ENCODE measurements at regions not wholly inside any gene's neighbourhood (a gene's known extent, or its start where the extent isn't known, plus 50 kb on each side); places are given as distances from the start of the nearest gene placed in this dataset.

DNA sequence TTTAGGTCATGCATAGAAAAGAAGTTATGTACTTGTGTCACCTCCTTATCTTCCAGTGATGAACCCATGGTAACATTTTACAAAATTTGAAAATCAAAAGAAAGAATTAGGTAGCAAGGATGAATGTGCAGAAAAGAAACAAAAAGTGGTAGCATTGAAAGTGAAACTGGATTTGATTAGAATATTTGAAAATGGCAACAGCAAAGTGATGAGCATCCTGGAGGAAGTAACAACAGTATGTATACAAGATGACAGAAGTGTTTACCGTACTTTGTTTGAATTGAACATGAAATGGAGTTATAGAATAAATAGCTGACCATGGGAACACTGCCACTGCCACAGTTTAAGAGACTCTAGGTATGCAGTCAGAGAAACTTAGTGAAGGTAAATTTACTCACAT lies 1313.1 kb downstream of the CDH11 start:
- Histone ChIP-seq H3K9me3 (replicated peaks; ENCODE audit: control insufficient read depth, insufficient read depth, low read length) (no peaks in the 10 kb centered on the region), H3K9ac (ENCODE audit: control insufficient read depth, insufficient read depth, low read length) (no peak overlapping the region), H4K20me1 (ENCODE audit: control insufficient read depth, insufficient read depth) (no peaks in the 10 kb centered on the region), H3K4me1 (ENCODE audit: control insufficient read depth, insufficient read depth, low read length) (no peaks in the 10 kb centered on the region), H3K36me3 (ENCODE audit: control insufficient read depth in 2 of 2, insufficient read depth in 2 of 2, low read length in 1 of 2) (no peaks in the 10 kb centered on the region), H3K4me2 (ENCODE audit: control insufficient read depth, insufficient read depth) (no peak overlapping the region), H3K79me2 (ENCODE audit: control insufficient read depth, insufficient read depth, low read length) (no peaks in the 10 kb centered on the region), H3K27me3 (replicated peaks in 1 of 2; ENCODE audit: control insufficient read depth in 2 of 2, insufficient read depth in 2 of 2, low read length in 1 of 2) (no peaks in the 10 kb centered on the region), H2AFZ (ENCODE audit: control insufficient read depth, low read depth, low read length) (no peak overlapping the region), H3K27ac (ENCODE audit: control insufficient read depth, insufficient read depth) (no peak overlapping the region), H3K4me3 (no peak overlapping the region)
- intact Hi-C loops (cut with micrococcal nuclease; ENCODE audit: unreplicated experiment) (no loop called here), in situ Hi-C loops (cut with MboI) (no loop called here)
- ATAC-seq (no peak), FAIRE-seq (no peak), DNase-seq (ENCODE audit: low read depth, low spot score) (no peak)
- ChIA-PET SMC1A (ENCODE audit: uncharacterized antibody, unreplicated experiment) (no interaction called here), RAD21 (ENCODE audit: unreplicated experiment) (no interaction called here), CTCF (no interaction called here), POLR2A (no interaction called here)
- BruUV-seq (replicated peaks) = no TSS peak
- no peak for TF ChIP-seq PML (IDR thresholded peaks at IDR 0.05; ENCODE audit: low read length)
- TF ChIP-seq CEBPB (IDR thresholded peaks at IDR 0.05; ENCODE audit: borderline replicate concordance in 1 of 2, low read depth in 2 of 2, low read length in 2 of 2) = no peak
- no peak for TF ChIP-seq ZNF384 (IDR thresholded peaks at IDR 0.05; ENCODE audit: borderline replicate concordance, low read depth, low read length)
- TF ChIP-seq ZNF274 (IDR thresholded peaks at IDR 0.05; ENCODE audit: insufficient read depth, insufficient read length) = no peak
- no peak for TF ChIP-seq KAT2A (conservative IDR thresholded peaks at IDR 0.05; ENCODE audit: control insufficient read depth, low read depth, low read length)
- TF ChIP-seq SMAD5 (IDR thresholded peaks at IDR 0.05; ENCODE audit: low read depth) = no peak
- no peak for TF ChIP-seq POLR2A (IDR thresholded peaks at IDR 0.05; ENCODE audit: low read depth, low read length)
- TF ChIP-seq, protein P1, sequence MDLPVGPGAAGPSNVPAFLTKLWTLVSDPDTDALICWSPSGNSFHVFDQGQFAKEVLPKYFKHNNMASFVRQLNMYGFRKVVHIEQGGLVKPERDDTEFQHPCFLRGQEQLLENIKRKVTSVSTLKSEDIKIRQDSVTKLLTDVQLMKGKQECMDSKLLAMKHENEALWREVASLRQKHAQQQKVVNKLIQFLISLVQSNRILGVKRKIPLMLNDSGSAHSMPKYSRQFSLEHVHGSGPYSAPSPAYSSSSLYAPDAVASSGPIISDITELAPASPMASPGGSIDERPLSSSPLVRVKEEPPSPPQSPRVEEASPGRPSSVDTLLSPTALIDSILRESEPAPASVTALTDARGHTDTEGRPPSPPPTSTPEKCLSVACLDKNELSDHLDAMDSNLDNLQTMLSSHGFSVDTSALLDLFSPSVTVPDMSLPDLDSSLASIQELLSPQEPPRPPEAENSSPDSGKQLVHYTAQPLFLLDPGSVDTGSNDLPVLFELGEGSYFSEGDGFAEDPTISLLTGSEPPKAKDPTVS (IDR thresholded peaks at IDR 0.05; ENCODE audit: low read depth, low read length) = no peak
- no peak for TF ChIP-seq SP1 (IDR thresholded peaks at IDR 0.05; ENCODE audit: low read depth, low read length)
- no peak for TF ChIP-seq YBX1 (IDR thresholded peaks at IDR 0.05)
- no peak for TF ChIP-seq TAF1 (IDR thresholded peaks at IDR 0.05; ENCODE audit: borderline replicate concordance, low read depth, low read length)
- no peak for TF ChIP-seq BCL11A (IDR thresholded peaks at IDR 0.05; ENCODE audit: low read depth, low read length)
- TF ChIP-seq MXI1 (IDR thresholded peaks at IDR 0.05; ENCODE audit: low read depth, low read length) = no peak
- TF ChIP-seq, protein P2, sequence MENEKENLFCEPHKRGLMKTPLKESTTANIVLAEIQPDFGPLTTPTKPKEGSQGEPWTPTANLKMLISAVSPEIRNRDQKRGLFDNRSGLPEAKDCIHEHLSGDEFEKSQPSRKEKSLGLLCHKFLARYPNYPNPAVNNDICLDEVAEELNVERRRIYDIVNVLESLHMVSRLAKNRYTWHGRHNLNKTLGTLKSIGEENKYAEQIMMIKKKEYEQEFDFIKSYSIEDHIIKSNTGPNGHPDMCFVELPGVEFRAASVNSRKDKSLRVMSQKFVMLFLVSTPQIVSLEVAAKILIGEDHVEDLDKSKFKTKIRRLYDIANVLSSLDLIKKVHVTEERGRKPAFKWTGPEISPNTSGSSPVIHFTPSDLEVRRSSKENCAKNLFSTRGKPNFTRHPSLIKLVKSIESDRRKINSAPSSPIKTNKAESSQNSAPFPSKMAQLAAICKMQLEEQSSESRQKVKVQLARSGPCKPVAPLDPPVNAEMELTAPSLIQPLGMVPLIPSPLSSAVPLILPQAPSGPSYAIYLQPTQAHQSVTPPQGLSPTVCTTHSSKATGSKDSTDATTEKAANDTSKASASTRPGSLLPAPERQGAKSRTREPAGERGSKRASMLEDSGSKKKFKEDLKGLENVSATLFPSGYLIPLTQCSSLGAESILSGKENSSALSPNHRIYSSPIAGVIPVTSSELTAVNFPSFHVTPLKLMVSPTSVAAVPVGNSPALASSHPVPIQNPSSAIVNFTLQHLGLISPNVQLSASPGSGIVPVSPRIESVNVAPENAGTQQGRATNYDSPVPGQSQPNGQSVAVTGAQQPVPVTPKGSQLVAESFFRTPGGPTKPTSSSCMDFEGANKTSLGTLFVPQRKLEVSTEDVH (IDR thresholded peaks at IDR 0.05; ENCODE audit: low read depth, partially characterized antibody) = no peak
- no peak for TF ChIP-seq GABPA (IDR thresholded peaks at IDR 0.05; ENCODE audit: low read depth)
- 41% methylated on average over 1 of the region's 1 CpG for WGBS (ENCODE audit: insufficient coverage, insufficient replicate concordance, low lambda C conversion rate, missing lambda C conversion rate)
